ENCODE measurements at regions not wholly inside any gene's neighbourhood (a gene's known extent, or its start where the extent isn't known, plus 50 kb on each side); places are given as distances from the start of the nearest gene placed in this dataset.
A peak's percentile ranks its signal among the peaks of the same experiment; 100 is the strongest.
"Not testable (repeated sequence)": the region's sequence is repeated elsewhere in the genome, so short reads cannot be mapped to it uniquely, and the experiment has no call there.

- H4K20me1 ChIP-seq (ENCODE audit: insufficient read depth, low read length); DNase-seq (ENCODE audit: low spot score); intact Hi-C loops (cut with micrococcal nuclease; ENCODE audit: unreplicated experiment); ATAC-seq; FAIRE-seq; H3K36me3 ChIP-seq (replicated peaks in 1 of 2; ENCODE audit: control insufficient read depth in 1 of 2, insufficient read depth in 2 of 2, low read length in 2 of 2); H3K4me1 ChIP-seq (ENCODE audit: insufficient read depth, low read length); H3K4me3 ChIP-seq (replicated peaks in 1 of 3; ENCODE audit: insufficient read depth in 1 of 3, low read depth in 2 of 3, low read length in 3 of 3); H3K4me2 ChIP-seq (ENCODE audit: low read depth, low read length); H3K9ac ChIP-seq (ENCODE audit: insufficient read depth, low read depth, low read length); CTCF ChIA-PET (ENCODE audit: low intra/inter-chr PET ratio, low total read pairs); H2AFZ ChIP-seq (ENCODE audit: low read length); H3K79me2 ChIP-seq (ENCODE audit: insufficient read depth, low read length); H3K27ac ChIP-seq (ENCODE audit: extremely low read length, insufficient read depth, low read length); H3K27me3 ChIP-seq (ENCODE audit: control insufficient read depth in 1 of 2, insufficient read depth in 2 of 2, low read length in 2 of 2); POLR2A ChIA-PET; in situ Hi-C loops (cut with HindIII; ENCODE audit: extremely low pct_ligation_motif_present, low pct_unique_long_range_greater_than_20kb); BruUV-seq (replicated peaks): not testable (repeated sequence)
- H3K9me3 ChIP-seq (ENCODE audit: low read length), result peaks cover 15% of the 10 kb centered on the region
- 38% methylated on average over 4 of the region's 4 CpGs for WGBS (ENCODE audit: low lambda C conversion rate)
These were observed 177.2 kb upstream of the RPS23 start for GRCh38 chr5:82455317-82455716.

GRCh38 chr5:82448374-82448773, 170.2 kb upstream of the RPS23 start:
- ChIA-PET CTCF (ENCODE audit: low intra/inter-chr PET ratio, low total read pairs) (no interaction called here), POLR2A (no interaction called here)
- intact Hi-C loops (cut with micrococcal nuclease; ENCODE audit: unreplicated experiment), result no loop called here
- Histone ChIP-seq H3K27me3 (ENCODE audit: control insufficient read depth in 1 of 2, insufficient read depth in 2 of 2, low read length in 2 of 2) (no peaks in the 10 kb centered on the region), H3K79me2 (ENCODE audit: insufficient read depth, low read length) (no peaks in the 10 kb centered on the region), H4K20me1 (ENCODE audit: insufficient read depth, low read length) (no peaks in the 10 kb centered on the region), H3K4me1 (ENCODE audit: insufficient read depth, low read length) (peaks cover 38% of the 10 kb centered on the region), H3K27ac (ENCODE audit: extremely low read length, insufficient read depth, low read length) (no peak overlapping the region), H3K9me3 (ENCODE audit: low read length) (no peaks in the 10 kb centered on the region), H3K4me2 (ENCODE audit: low read depth, low read length) (peak overlapping the region; percentile 43), H2AFZ (ENCODE audit: low read length) (no peak overlapping the region), H3K9ac (ENCODE audit: insufficient read depth, low read depth, low read length) (no peak overlapping the region), H3K36me3 (replicated peaks in 1 of 2; ENCODE audit: control insufficient read depth in 1 of 2, insufficient read depth in 2 of 2, low read length in 2 of 2) (no peaks in the 10 kb centered on the region), H3K4me3 (replicated peaks in 1 of 3; ENCODE audit: insufficient read depth in 1 of 3, low read depth in 2 of 3, low read length in 3 of 3) (no peak overlapping the region)
- peak; percentile 55 for DNase-seq (ENCODE audit: low spot score)
- BruUV-seq (replicated peaks), result no TSS peak
- 0% methylated on average over 2 of the region's 2 CpGs for WGBS (ENCODE audit: low lambda C conversion rate)
- no peak for FAIRE-seq
- in situ Hi-C loops (cut with HindIII; ENCODE audit: extremely low pct_ligation_motif_present, low pct_unique_long_range_greater_than_20kb), result no loop called here
- ATAC-seq, result peak; percentile 97
- TF ChIP-seq HOMEZ (CRISPR knock-in tag; IDR thresholded peaks at IDR 0.05; ENCODE audit: low read depth) (peak; percentile 45; the same call in 1 of the 2 replicates), ZKSCAN5 (CRISPR knock-in tag; IDR thresholded peaks at IDR 0.05) (peak; percentile 72; the same call in 1 of the 2 replicates), ZNF644 (CRISPR knock-in tag; IDR thresholded peaks at IDR 0.05; ENCODE audit: low read depth) (peak; percentile 62; the same call in 1 of the 2 replicates), ZSCAN20 (CRISPR knock-in tag; IDR thresholded peaks at IDR 0.05; ENCODE audit: borderline replicate concordance) (no peak), FOXJ3 (CRISPR knock-in tag; IDR thresholded peaks at IDR 0.05; ENCODE audit: borderline replicate concordance) (peak; percentile 56; the same call in 1 of the 2 replicates), SIN3A (IDR thresholded peaks at IDR 0.05; ENCODE audit: borderline replicate concordance, low read depth, low read length) (no peak), FOXO1 (CRISPR knock-in tag; IDR thresholded peaks at IDR 0.05) (0 out of 2 replicates have a peak, but pooled peaks have one; percentile 46), FOXA3 (CRISPR knock-in tag; IDR thresholded peaks at IDR 0.05) (peak; percentile 69; the same call in 1 of the 2 replicates), THAP8 (CRISPR knock-in tag; IDR thresholded peaks at IDR 0.05; ENCODE audit: borderline replicate concordance) (no peak), HDAC2 (CRISPR knock-in tag; IDR thresholded peaks at IDR 0.05) (peak; percentile 43; the same call in 1 of the 2 replicates), SOX13 (IDR thresholded peaks at IDR 0.05) (no peak), SOX13 (CRISPR knock-in tag; conservative IDR thresholded peaks at IDR 0.05 in 1 of 2, IDR thresholded peaks at IDR 0.05 in 1 of 2) (peak in 1 of 2 experiments; percentile 26; a peak in 1 of 4 replicates), PAXIP1 (CRISPR knock-in tag; conservative IDR thresholded peaks at IDR 0.05) (peak; percentile 76), HNF4A (CRISPR knock-in tag; IDR thresholded peaks at IDR 0.05) (peak; percentile 82)

Measured in HepG2 (cell line).